HCT116 (cell line): ENCODE measurements at regions not wholly inside any gene's neighbourhood (a gene's known extent, or its start where the extent isn't known, plus 50 kb on each side); places are given as distances from the start of the nearest gene placed in this dataset.

Source experiments
- ATAC-seq: fragments of 200-7000 bp; cut with Tn5 transposase; 2 replicates; pipeline ENCODE4 v1.9.1; 2020; ENCODE audit warnings: mild to moderate bottlenecking, moderate library complexity
- BruUV-seq: library from RNA; stranded (reverse); fragments of 400-500 nt; replicated peaks from 2 replicates; lab custom pipeline; 2021; lab: Mats Ljungman, UMichigan
- CTCF ChIA-PET: fragments of 300-600 bp; sonication (Branson Sonifier 250); formaldehyde crosslinking; loops from one replicate; lab custom pipeline; 2021; ENCODE audit warnings: antibody characterized with exemption; lab: Charles Lee
- POLR2A ChIA-PET: fragments of 300-600, 350-600 bp; sonication (Branson Sonifier 250); formaldehyde crosslinking; loops from one replicate; lab custom pipeline; 2021; ENCODE audit warnings: antibody characterized with exemption; lab: Charles Lee
- RAD21 ChIA-PET, 2 experiments: fragments of 300-600 bp; sonication (Branson Sonifier 250); formaldehyde crosslinking; loops; one replicate each; lab custom pipeline; 2023; ENCODE audit warnings: low total read pairs in 2 of 2; ENCODE audit not compliant: uncharacterized antibody in 2 of 2, unreplicated experiment in 2 of 2, low non-redundant PET in 1 of 2; lab: Charles Lee
- DNase-seq: peaks from one replicate; pipeline ENCODE4 v3.0.0-alpha.2; 2010; ENCODE audit warnings: low read depth, low spot score
- H2AFZ ChIP-seq: fragments of 200-600 bp; shearing (Covaris generic), sonication (generic); 2 replicates; pipeline ENCODE4 v1.6.1; 2017; ENCODE audit warnings: low read depth, mixed run types, mixed read lengths, antibody characterized with exemption, low read length; ENCODE audit not compliant: poor library complexity, severe bottlenecking
- H3K27ac ChIP-seq: 2 replicates; pipeline ENCODE4 v1.5.1; 2012; ENCODE audit warnings: low read depth, low read length
- H3K27me3 ChIP-seq: fragments of 200-600 bp; sonication (generic); 2 replicates; pipeline ENCODE4 v1.6.1; 2016; ENCODE audit warnings: mixed run types, low read length, mixed read lengths; ENCODE audit not compliant: insufficient read depth
- H3K36me3 ChIP-seq, 2 experiments: fragments of 200-500 bp in 1 of 2; fragments of 200-600 bp in 1 of 2; sonication (Bioruptor generic) in 1 of 2; sonication (generic) in 1 of 2; 2 replicates each; pipeline versions ENCODE4 v1.5.1 to v1.6.1; 2014 to 2016; ENCODE audit warnings: low read length in 2 of 2, inconsistent platforms in 1 of 2, mixed read lengths in 1 of 2, mixed run types in 1 of 2; ENCODE audit not compliant: insufficient read depth in 2 of 2, control insufficient read depth in 1 of 2
- H3K4me1 ChIP-seq, 2 experiments: fragments of 200-600 bp in 1 of 2; sonication (generic) in 1 of 2; 2 replicates each; pipeline versions ENCODE4 v1.5.1 to v1.6.1; 2012 to 2017; ENCODE audit warnings: low read length in 2 of 2, inconsistent platforms in 1 of 2, mild to moderate bottlenecking in 1 of 2, mixed read lengths in 1 of 2, mixed run types in 1 of 2, moderate library complexity in 1 of 2; ENCODE audit not compliant: insufficient read depth in 2 of 2, control insufficient read depth in 1 of 2
- H3K4me2 ChIP-seq: fragments of 200-600 bp; sonication (generic); 2 replicates; pipeline ENCODE4 v1.6.1; 2017; ENCODE audit warnings: mixed run types, low read length, mixed read lengths
- H3K4me3 ChIP-seq, 2 experiments: fragments of 200-600 bp in 1 of 2; sonication (generic) in 1 of 2; replicated peaks in 1 of 2; 2 replicates each; pipeline ENCODE4 v1.5.1; 2011 to 2016; ENCODE audit warnings: low read length in 2 of 2, control low read depth in 1 of 2, low read depth in 1 of 2, mild to moderate bottlenecking in 1 of 2, mixed read lengths in 1 of 2, mixed run types in 1 of 2
- H3K79me2 ChIP-seq: fragments of 200-600 bp; sonication (generic); 2 replicates; pipeline ENCODE4 v1.6.1; 2017; ENCODE audit warnings: mild to moderate bottlenecking, mixed run types, low read length, moderate library complexity, mixed read lengths; ENCODE audit not compliant: insufficient read depth
- H3K9ac ChIP-seq: fragments of 200-600 bp; sonication (generic); 2 replicates; pipeline ENCODE4 v1.6.1; 2016; ENCODE audit warnings: low read length, mixed read lengths
- H3K9me2 ChIP-seq: fragments of 200-600 bp; sonication (generic), shearing (Covaris generic); 2 replicates; pipeline ENCODE4 v1.6.1; 2017; ENCODE audit warnings: mixed run types, mild to moderate bottlenecking, moderate library complexity; ENCODE audit not compliant: insufficient read depth
- H3K9me3 ChIP-seq, 2 experiments: fragments of 200-500 bp in 1 of 2; fragments of 200-600 bp in 1 of 2; sonication (Bioruptor generic) in 1 of 2; sonication (generic) in 1 of 2; 2 replicates each; pipeline ENCODE4 v1.6.1; 2014 to 2017; ENCODE audit warnings: low read length in 2 of 2, mixed read lengths in 2 of 2, inconsistent platforms in 1 of 2, low read depth in 1 of 2, mild to moderate bottlenecking in 1 of 2, mixed run types in 1 of 2, moderate library complexity in 1 of 2; ENCODE audit not compliant: control insufficient read depth in 1 of 2, insufficient read depth in 1 of 2
- H4K20me1 ChIP-seq: fragments of 200-600 bp; sonication (generic), shearing (Covaris generic); 2 replicates; pipeline ENCODE4 v1.6.1; 2017; ENCODE audit warnings: mixed run types, mild to moderate bottlenecking, moderate library complexity; ENCODE audit not compliant: insufficient read depth
- ATF3 ChIP-seq: IDR thresholded peaks from 2 replicates; pipeline ENCODE4 v1.6.1; 2012
- CBX3 ChIP-seq: IDR thresholded peaks from 2 replicates; pipeline ENCODE4 v1.6.1; 2012; ENCODE audit warnings: low read depth
- CEBPB ChIP-seq: IDR thresholded peaks from 2 replicates; pipeline ENCODE4 v1.6.1; 2012; ENCODE audit warnings: low read depth
- CTCF ChIP-seq, 3 experiments: fragments of 200-600 bp in 1 of 3; sonication (generic) in 1 of 3; IDR thresholded peaks in 2 of 3; conservative IDR thresholded peaks in 1 of 3; 2 replicates each; pipeline ENCODE4 v1.5.1; 2012 to 2017; ENCODE audit warnings: low read depth in 2 of 3, low read length in 2 of 3, antibody characterized with exemption in 1 of 3, borderline replicate concordance in 1 of 3, control low read depth in 1 of 3, mild to moderate bottlenecking in 1 of 3, mixed read lengths in 1 of 3, mixed run types in 1 of 3, moderate library complexity in 1 of 3; ENCODE audit not compliant: insufficient read depth in 1 of 3
- EGR1 ChIP-seq: IDR thresholded peaks from 2 replicates; pipeline ENCODE4 v1.6.1; 2012; ENCODE audit warnings: low read depth
- ELF1 ChIP-seq: IDR thresholded peaks from 2 replicates; pipeline ENCODE4 v1.6.1; 2012; ENCODE audit warnings: low read depth, borderline replicate concordance
- EZH2 ChIP-seq: fragments of 200-600 bp; sonication (generic); IDR thresholded peaks from 2 replicates; pipeline ENCODE4 v1.6.1; 2017; ENCODE audit warnings: antibody characterized with exemption, mixed run types
- EZH2phosphoT487 ChIP-seq: fragments of 200-600 bp; IDR thresholded peaks from 2 replicates; pipeline ENCODE4 v1.6.1; 2018; ENCODE audit warnings: antibody characterized with exemption, borderline replicate concordance
- JUND ChIP-seq: IDR thresholded peaks from 2 replicates; pipeline ENCODE4 v1.6.1; 2012
- MAX ChIP-seq: IDR thresholded peaks from 2 replicates; pipeline ENCODE4 v1.6.1; 2012
- POLR2A ChIP-seq: IDR thresholded peaks from 2 replicates; pipeline ENCODE4 v1.7.0; 2011; ENCODE audit warnings: borderline replicate concordance; ENCODE audit not compliant: insufficient read depth, insufficient read length; ENCODE audit errors: extremely low read depth
- POLR2AphosphoS5 ChIP-seq: IDR thresholded peaks from 2 replicates; pipeline ENCODE4 v1.6.1; 2011; ENCODE audit warnings: mild to moderate bottlenecking, low read depth, low read length, moderate library complexity
- RAD21 ChIP-seq: IDR thresholded peaks from 2 replicates; pipeline ENCODE4 v1.6.1; 2012; ENCODE audit warnings: low read depth, mild to moderate bottlenecking
- SIN3A ChIP-seq: IDR thresholded peaks from 2 replicates; pipeline ENCODE4 v1.6.1; 2012; ENCODE audit warnings: low read depth
- SP1 ChIP-seq: IDR thresholded peaks from 2 replicates; pipeline ENCODE4 v1.6.1; 2012; ENCODE audit warnings: low read depth
- SRF ChIP-seq: IDR thresholded peaks from 2 replicates; pipeline ENCODE4 v1.6.1; 2012; ENCODE audit warnings: low read depth
- TCF7L2 ChIP-seq: IDR thresholded peaks from 2 replicates; pipeline ENCODE4 v1.7.0; 2011; ENCODE audit warnings: borderline replicate concordance, inconsistent platforms; ENCODE audit not compliant: insufficient read depth, insufficient read length; ENCODE audit errors: extremely low read depth
- ZNF274 ChIP-seq: fragments of 200-500 bp; sonication (Bioruptor generic); IDR thresholded peaks from 2 replicates; pipeline ENCODE4 v1.6.1; 2014; ENCODE audit warnings: mild to moderate bottlenecking, low read depth, low read length, inconsistent platforms
- intact Hi-C: fragments of 100-400 bp; cut with micrococcal nuclease; formaldehyde crosslinking; loops from 2 replicates; pipeline ENCODE4 v1.10.0; 2022

GRCh38 chr7:41627645-41628298 lies 75.1 kb downstream of the INHBA start:
- ChIA-PET CTCF (no interaction called here), RAD21 (no interaction called here), POLR2A (no interaction called here)
- Histone ChIP-seq H3K4me2 (no peak overlapping the region), H4K20me1 (no peaks in the 10 kb centered on the region), H3K79me2 (no peaks in the 10 kb centered on the region), H3K27me3 (no peaks in the 10 kb centered on the region), H3K9me2 (no peaks in the 10 kb centered on the region), H3K27ac (no peak overlapping the region), H3K9me3 (no peaks in the 10 kb centered on the region), H3K36me3 (no peaks in the 10 kb centered on the region), H2AFZ (no peak overlapping the region), H3K4me1 (no peaks in the 10 kb centered on the region), H3K4me3 (no peak overlapping the region), H3K9ac (no peak overlapping the region)
- TF ChIP-seq EZH2 = no peak
- TF ChIP-seq JUND = no peak
- TF ChIP-seq EZH2phosphoT487 = no peak
- no peak for TF ChIP-seq EGR1
- no peak for TF ChIP-seq CEBPB
- no peak for TF ChIP-seq ZNF274
- no peak for TF ChIP-seq TCF7L2
- no peak for TF ChIP-seq ATF3
- no peak for TF ChIP-seq SIN3A
- TF ChIP-seq CBX3 = no peak
- TF ChIP-seq POLR2AphosphoS5 = no peak
- TF ChIP-seq POLR2A = no peak
- no peak for TF ChIP-seq SRF
- BruUV-seq = no TSS peak
- ATAC-seq = no peak
- no peak for DNase-seq
- intact Hi-C loops = no loop called here

- ChIA-PET RAD21 (no interaction called here), CTCF (no interaction called here), POLR2A (no interaction called here)
- no peaks in the 10 kb centered on the region for H3K36me3 ChIP-seq
- no peaks in the 10 kb centered on the region for H3K9me3 ChIP-seq
- intact Hi-C loops = no loop called here
- no peak overlapping the region for H3K4me2 ChIP-seq
- H4K20me1 ChIP-seq = no peaks in the 10 kb centered on the region
- no peaks in the 10 kb centered on the region for H3K79me2 ChIP-seq
- no peak overlapping the region for H2AFZ ChIP-seq
- no peaks in the 10 kb centered on the region for H3K27me3 ChIP-seq
- H3K4me1 ChIP-seq = no peaks in the 10 kb centered on the region
- no peak overlapping the region for H3K4me3 ChIP-seq
- DNase-seq (no peak), ATAC-seq (no peak)
- no peaks in the 10 kb centered on the region for H3K9me2 ChIP-seq
- no TSS peak for BruUV-seq
- H3K27ac ChIP-seq = no peak overlapping the region
- H3K9ac ChIP-seq = no peak overlapping the region
- TF ChIP-seq MAX = no peak
- no peak for TF ChIP-seq EZH2phosphoT487
- TF ChIP-seq POLR2A = no peak
- TF ChIP-seq ELF1 = no peak
- TF ChIP-seq CBX3 = no peak
- TF ChIP-seq SP1 = no peak
- no peak for TF ChIP-seq RAD21
- TF ChIP-seq CTCF (IDR thresholded peaks at IDR 0.05 in 2 of 3, conservative IDR thresholded peaks at IDR 0.05 in 1 of 3; ENCODE audit: borderline replicate concordance in 1 of 3, insufficient read depth in 1 of 3, low read depth in 2 of 3, low read length in 2 of 3) = no peak
- TF ChIP-seq ATF3 = no peak
These were observed 78.1 kb downstream of the INHBA start for GRCh38 chr7:41624818-41625217.
